ENCODE measurements at regions not wholly inside any gene's neighbourhood (a gene's known extent, or its start where the extent isn't known, plus 50 kb on each side); places are given as distances from the start of the nearest gene placed in this dataset.

- ATAC-seq, result no peak
- Histone ChIP-seq H3K27me3 (ENCODE audit: insufficient read depth) (no peaks in the 10 kb centered on the region), H3K4me1 (ENCODE audit: insufficient read depth) (no peaks in the 10 kb centered on the region), H4K20me1 (replicated peaks; ENCODE audit: insufficient read depth) (no peaks in the 10 kb centered on the region), H2AFZ (no peak overlapping the region), H3K79me2 (replicated peaks; ENCODE audit: insufficient read depth) (no peaks in the 10 kb centered on the region), H3K4me2 (no peak overlapping the region), H3K4me3 (no peak overlapping the region), H3K27ac (ENCODE audit: low read depth) (no peak overlapping the region), H3K9me2 (ENCODE audit: insufficient read depth) (peaks cover 4% of the 10 kb centered on the region; the same call in 1 of the 2 replicates), H3F3A (replicated peaks; ENCODE audit: low read depth) (no peaks in the 10 kb centered on the region), H3K36me3 (ENCODE audit: insufficient read depth) (no peaks in the 10 kb centered on the region)
- peaks cover 4% of the 10 kb centered on the region for H3K4me1 Mint-ChIP-seq
- no peaks in the 10 kb centered on the region for H3K27me3 Mint-ChIP-seq (ENCODE audit: insufficient read depth, low read depth, poor library complexity)
- no peak overlapping the region for H3K27ac Mint-ChIP-seq
- no peaks in the 10 kb centered on the region for H3K36me3 Mint-ChIP-seq (ENCODE audit: low read depth)
- no peak for TF ChIP-seq EZH2phosphoT487 (IDR thresholded peaks at IDR 0.05; ENCODE audit: unreplicated experiment)
- no peak for TF ChIP-seq ZNF462 (CRISPR knock-in tag; IDR thresholded peaks at IDR 0.05)
- no peak for TF ChIP-seq STAT1 (IDR thresholded peaks at IDR 0.05; ENCODE audit: unreplicated experiment)
- TF ChIP-seq REST (IDR thresholded peaks at IDR 0.05; ENCODE audit: unreplicated experiment), result no peak
- TF ChIP-seq ZNF331 (CRISPR knock-in tag; IDR thresholded peaks at IDR 0.05; ENCODE audit: low read depth), result no peak
- no peak for TF ChIP-seq EZH2 (IDR thresholded peaks at IDR 0.05; ENCODE audit: low read depth, unreplicated experiment)
- TF ChIP-seq NANOG (IDR thresholded peaks at IDR 0.05; ENCODE audit: borderline replicate concordance), result no peak
- TF ChIP-seq ETS1 (IDR thresholded peaks at IDR 0.05), result no peak
- TF ChIP-seq ZNF114 (CRISPR knock-in tag; IDR thresholded peaks at IDR 0.05), result no peak
- TF ChIP-seq POLR2AphosphoS5 (IDR thresholded peaks at IDR 0.05; ENCODE audit: low read depth), result no peak
- no peak for TF ChIP-seq CREB1 (CRISPR knock-in tag; IDR thresholded peaks at IDR 0.05; ENCODE audit: low read depth)
- TF ChIP-seq CTCF (conservative IDR thresholded peaks at IDR 0.05; ENCODE audit: low read depth in 2 of 2), result no peak
- TF ChIP-seq JUNB (IDR thresholded peaks at IDR 0.05; ENCODE audit: unreplicated experiment), result no peak
- no peaks in the 10 kb centered on the region for H3K9me3 Mint-ChIP-seq
- H3K4me3 Mint-ChIP-seq, result no peak overlapping the region
- no peak for DNase-seq (ENCODE audit: low spot score)
Observed at GRCh38 chr21:15508554-15508953, 221.2 kb upstream of the USP25 start.

Measured in GM23338 (cell line).